GM23248 (cell line): ENCODE measurements at regions not wholly inside any gene's neighbourhood (a gene's known extent, or its start where the extent isn't known, plus 50 kb on each side); places are given as distances from the start of the nearest gene placed in this dataset.

Experiments used
- DNase-seq: peaks from one replicate; pipeline ENCODE4 v3.0.0-alpha.2; 2015
- H2AFZ ChIP-seq: fragments of 200-600 bp; sonication (generic); 2 replicates; pipeline ENCODE4 v1.6.1; 2016; ENCODE audit warnings: antibody characterized with exemption
- H3F3A ChIP-seq: fragments of 200-600 bp; sonication (generic); 2 replicates; pipeline ENCODE4 v1.6.1; 2016; ENCODE audit warnings: mild to moderate bottlenecking, antibody characterized with exemption, mixed run types; ENCODE audit not compliant: insufficient read depth
- H3K27ac ChIP-seq: fragments of 200-600 bp; sonication (generic); 2 replicates; pipeline ENCODE4 v1.5.1; 2016; ENCODE audit warnings: mild to moderate bottlenecking
- H3K27me3 ChIP-seq: fragments of 200-600 bp; sonication (generic); replicated peaks from 2 replicates; pipeline ENCODE4 v1.6.1; 2016; ENCODE audit warnings: mild to moderate bottlenecking; ENCODE audit not compliant: insufficient read depth
- H3K36me3 ChIP-seq: fragments of 200-600 bp; sonication (generic); 2 replicates; pipeline ENCODE4 v1.6.1; 2016; ENCODE audit warnings: low read depth, mild to moderate bottlenecking
- H3K4me1 ChIP-seq: fragments of 200-600 bp; sonication (generic); 2 replicates; pipeline ENCODE4 v1.6.1; 2016; ENCODE audit warnings: mild to moderate bottlenecking; ENCODE audit not compliant: insufficient read depth
- H3K4me2 ChIP-seq: fragments of 200-600 bp; sonication (generic); one replicate; pipeline ENCODE4 v1.6.1; 2016; ENCODE audit warnings: mild to moderate bottlenecking; ENCODE audit not compliant: unreplicated experiment
- H3K4me3 ChIP-seq: fragments of 200-600 bp; sonication (generic); 2 replicates; pipeline ENCODE4 v1.5.1; 2016; ENCODE audit warnings: mild to moderate bottlenecking
- H3K79me2 ChIP-seq: fragments of 200-600 bp; sonication (generic); 2 replicates; pipeline ENCODE4 v1.6.1; 2016; ENCODE audit warnings: mild to moderate bottlenecking; ENCODE audit not compliant: insufficient read depth
- H3K9ac ChIP-seq: fragments of 200-600 bp; sonication (generic); 2 replicates; pipeline ENCODE4 v1.6.1; 2016; ENCODE audit warnings: mild to moderate bottlenecking
- H3K9me2 ChIP-seq: fragments of 200-600 bp; sonication (generic); 2 replicates; pipeline ENCODE4 v1.6.1; 2016; ENCODE audit warnings: mixed run types, mild to moderate bottlenecking, moderate library complexity; ENCODE audit not compliant: insufficient read depth
- H3K9me3 ChIP-seq: fragments of 200-600 bp; sonication (generic); one replicate; pipeline ENCODE4 v1.6.1; 2017; ENCODE audit warnings: low read depth
- H4K20me1 ChIP-seq: fragments of 200-600 bp; sonication (generic); 2 replicates; pipeline ENCODE4 v1.6.0; 2016; ENCODE audit not compliant: insufficient read depth
- EZH2 ChIP-seq: fragments of 200-600 bp; sonication (generic); IDR thresholded peaks from 2 replicates; pipeline ENCODE4 v1.6.1; 2018; ENCODE audit warnings: antibody characterized with exemption, mild to moderate bottlenecking; ENCODE audit not compliant: insufficient read depth, poor library complexity, severe bottlenecking
- EZH2phosphoT487 ChIP-seq: fragments of 200-600 bp; sonication (generic); IDR thresholded peaks from 2 replicates; pipeline ENCODE4 v1.6.1; 2018; ENCODE audit warnings: antibody characterized with exemption, moderate library complexity, mild to moderate bottlenecking, low read depth; ENCODE audit not compliant: insufficient read depth
- WGBS, 2 experiments: methylation state at CpG; one replicate each; pipeline ENCODE4 v1.1.6; 2015 to 2017; ENCODE audit warnings: low lambda C conversion rate in 2 of 2, low coverage in 1 of 2; ENCODE audit errors: missing lambda C conversion rate in 2 of 2; 5-methylcytosine and 5-hydroxymethylcytosine counted together
- in situ Hi-C: fragments of 300-500 bp; cut with MboI; formaldehyde crosslinking; loops from 2 replicates; pipeline ENCODE4 v1.15.0; 2020

GRCh38 chr9:80806671-80807070 is 882.7 kb downstream of the TLE1 start:
- H2AFZ ChIP-seq = no peak overlapping the region
- in situ Hi-C loops = no loop called here
- DNase-seq = no peak

GRCh38 chr9:80804873-80805272 is 884.5 kb downstream of the TLE1 start:
- Histone ChIP-seq H2AFZ (no peak overlapping the region), H3K9me2 (no peaks in the 10 kb centered on the region), H3K4me1 (no peaks in the 10 kb centered on the region), H4K20me1 (no peaks in the 10 kb centered on the region), H3K9me3 (no peaks in the 10 kb centered on the region), H3K79me2 (no peaks in the 10 kb centered on the region), H3K27ac (no peak overlapping the region), H3K9ac (no peak overlapping the region), H3K27me3 (no peaks in the 10 kb centered on the region), H3K4me3 (no peak overlapping the region), H3K36me3 (no peaks in the 10 kb centered on the region), H3F3A (no peaks in the 10 kb centered on the region), H3K4me2 (no peak overlapping the region)
- no peak for DNase-seq
- no peak for TF ChIP-seq EZH2phosphoT487
- no peak for TF ChIP-seq EZH2
- in situ Hi-C loops = no loop called here

More at GRCh38 chr9:80806671-80807070, 882.7 kb downstream of the TLE1 start:
- H3F3A ChIP-seq = no peaks in the 10 kb centered on the region
- H3K27me3 ChIP-seq = no peaks in the 10 kb centered on the region
- no peaks in the 10 kb centered on the region for H3K36me3 ChIP-seq
- H3K4me3 ChIP-seq = no peak overlapping the region
- no peaks in the 10 kb centered on the region for H3K9me3 ChIP-seq
- H3K4me1 ChIP-seq = no peaks in the 10 kb centered on the region
- no peak overlapping the region for H3K4me2 ChIP-seq
- no peaks in the 10 kb centered on the region for H4K20me1 ChIP-seq
- H3K9me2 ChIP-seq = no peaks in the 10 kb centered on the region
- no peak for TF ChIP-seq EZH2
- TF ChIP-seq EZH2phosphoT487 = no peak
- no peak overlapping the region for H3K27ac ChIP-seq
- H3K79me2 ChIP-seq = no peaks in the 10 kb centered on the region
- H3K9ac ChIP-seq = no peak overlapping the region

GRCh38 chr9:80797831-80798688 is 891.3 kb downstream of the TLE1 start:
- Histone ChIP-seq H3K9me2 (no peaks in the 10 kb centered on the region), H3K4me2 (no peak overlapping the region), H3K4me3 (no peak overlapping the region), H3K79me2 (no peaks in the 10 kb centered on the region), H3K9me3 (no peaks in the 10 kb centered on the region), H2AFZ (no peak overlapping the region), H3K4me1 (no peaks in the 10 kb centered on the region), H4K20me1 (no peaks in the 10 kb centered on the region), H3K27me3 (no peaks in the 10 kb centered on the region), H3K9ac (no peak overlapping the region), H3K36me3 (no peaks in the 10 kb centered on the region), H3K27ac (no peak overlapping the region), H3F3A (no peaks in the 10 kb centered on the region)
- no peak for TF ChIP-seq EZH2
- TF ChIP-seq EZH2phosphoT487 = no peak
- in situ Hi-C loops = no loop called here
- WGBS, 2 experiments = 13 to 14% methylated on average over 4 of the region's 4 CpGs
- no peak for DNase-seq

- Histone ChIP-seq H3K27me3 (no peaks in the 10 kb centered on the region), H3K36me3 (no peaks in the 10 kb centered on the region), H3F3A (no peaks in the 10 kb centered on the region), H3K9me3 (no peaks in the 10 kb centered on the region), H3K4me3 (no peak overlapping the region), H3K79me2 (no peaks in the 10 kb centered on the region), H3K4me1 (no peaks in the 10 kb centered on the region), H3K4me2 (no peak overlapping the region), H3K9ac (no peak overlapping the region), H4K20me1 (no peaks in the 10 kb centered on the region), H3K27ac (no peak overlapping the region), H2AFZ (no peak overlapping the region), H3K9me2 (no peaks in the 10 kb centered on the region)
- TF ChIP-seq EZH2phosphoT487 = no peak
- TF ChIP-seq EZH2 = no peak
- WGBS, 2 experiments = 6% methylated on average over 4 of the region's 4 CpGs
- DNase-seq = no peak
- in situ Hi-C loops = no loop called here
Measured at GRCh38 chr9:80797101-80797829, 892.1 kb downstream of the TLE1 start.
